ENCODE measurements at regions not wholly inside any gene's neighbourhood (a gene's known extent, or its start where the extent isn't known, plus 50 kb on each side); places are given as distances from the start of the nearest gene placed in this dataset.

DNA sequence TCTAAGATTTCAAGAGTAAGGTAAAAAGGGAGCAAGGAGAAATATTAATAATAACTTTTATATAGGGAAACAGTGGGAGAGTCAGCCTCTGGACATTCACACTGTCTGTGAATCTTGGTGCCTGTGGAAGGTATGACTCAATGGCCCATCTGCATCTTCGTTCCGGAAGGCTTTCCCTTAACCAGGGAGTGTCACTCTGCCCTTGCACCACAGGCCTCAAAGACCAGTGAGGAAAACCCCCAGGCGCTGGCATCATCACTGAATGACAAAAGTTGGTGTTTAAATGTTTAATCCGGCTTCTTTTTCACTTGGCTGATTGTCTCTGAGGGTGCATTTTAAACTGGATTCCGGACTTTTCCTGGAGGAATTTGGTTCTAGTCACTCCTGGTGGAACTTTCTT is 522.4 kb upstream of the TLE4 start:
- TF ChIP-seq, protein P1, sequence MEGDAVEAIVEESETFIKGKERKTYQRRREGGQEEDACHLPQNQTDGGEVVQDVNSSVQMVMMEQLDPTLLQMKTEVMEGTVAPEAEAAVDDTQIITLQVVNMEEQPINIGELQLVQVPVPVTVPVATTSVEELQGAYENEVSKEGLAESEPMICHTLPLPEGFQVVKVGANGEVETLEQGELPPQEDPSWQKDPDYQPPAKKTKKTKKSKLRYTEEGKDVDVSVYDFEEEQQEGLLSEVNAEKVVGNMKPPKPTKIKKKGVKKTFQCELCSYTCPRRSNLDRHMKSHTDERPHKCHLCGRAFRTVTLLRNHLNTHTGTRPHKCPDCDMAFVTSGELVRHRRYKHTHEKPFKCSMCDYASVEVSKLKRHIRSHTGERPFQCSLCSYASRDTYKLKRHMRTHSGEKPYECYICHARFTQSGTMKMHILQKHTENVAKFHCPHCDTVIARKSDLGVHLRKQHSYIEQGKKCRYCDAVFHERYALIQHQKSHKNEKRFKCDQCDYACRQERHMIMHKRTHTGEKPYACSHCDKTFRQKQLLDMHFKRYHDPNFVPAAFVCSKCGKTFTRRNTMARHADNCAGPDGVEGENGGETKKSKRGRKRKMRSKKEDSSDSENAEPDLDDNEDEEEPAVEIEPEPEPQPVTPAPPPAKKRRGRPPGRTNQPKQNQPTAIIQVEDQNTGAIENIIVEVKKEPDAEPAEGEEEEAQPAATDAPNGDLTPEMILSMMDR (IDR thresholded peaks at IDR 0.05): no peak
- TF ChIP-seq POLR2AphosphoS5 (IDR thresholded peaks at IDR 0.05) (no peak), POLR2A (IDR thresholded peaks at IDR 0.05) (no peak)

Data from transverse colon (tissue), 4 donors.